ENCODE measurements at regions not wholly inside any gene's neighbourhood (a gene's known extent, or its start where the extent isn't known, plus 50 kb on each side); places are given as distances from the start of the nearest gene placed in this dataset.

DNA sequence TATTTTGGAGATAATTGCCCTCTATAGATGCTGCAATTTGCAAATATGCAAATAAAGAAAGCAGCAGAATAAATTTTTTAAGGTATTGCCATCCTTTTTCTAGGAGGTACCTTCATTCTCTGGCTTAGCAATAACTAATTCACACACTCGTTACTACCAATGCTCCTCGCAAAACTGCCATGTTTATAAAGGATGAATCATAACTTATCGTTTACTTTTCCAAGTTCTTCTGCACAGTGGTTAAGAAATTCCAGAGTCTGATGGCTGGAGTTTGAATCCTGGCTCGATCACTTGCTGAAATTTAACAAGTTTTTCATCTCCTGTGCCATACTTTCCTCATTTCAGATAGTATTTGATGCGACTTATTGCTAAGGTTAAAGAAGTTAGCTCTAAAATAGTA, 708.6 kb upstream of the KLHL1 start:
- H3F3A ChIP-seq (ENCODE audit: low read depth): no peaks in the 10 kb centered on the region
- no peaks in the 10 kb centered on the region for H3K36me3 ChIP-seq (ENCODE audit: insufficient read depth, low read length)
- no peak overlapping the region for H3K9ac ChIP-seq (ENCODE audit: low read depth, low read length, poor library complexity, severe bottlenecking)
- no peaks in the 10 kb centered on the region for H3K27me3 ChIP-seq (ENCODE audit: insufficient read depth, low read length, poor library complexity, severe bottlenecking)
- no peaks in the 10 kb centered on the region for H3K79me2 ChIP-seq (ENCODE audit: insufficient read depth, low read length)
- H3K4me2 ChIP-seq (ENCODE audit: low read depth, low read length, poor library complexity, severe bottlenecking): no peak overlapping the region
- H4K20me1 ChIP-seq (ENCODE audit: insufficient read depth, low read length, poor library complexity, severe bottlenecking): no peaks in the 10 kb centered on the region
- H3K4me3 ChIP-seq (ENCODE audit: low read length, poor library complexity, severe bottlenecking): no peak overlapping the region
- H3K9me3 ChIP-seq (ENCODE audit: insufficient read depth, low read depth, low read length): peaks cover 3% of the 10 kb centered on the region; the same call in 1 of the 2 replicates
- no peaks in the 10 kb centered on the region for H3K9me2 ChIP-seq (replicated peaks; ENCODE audit: low read depth, low read length)
- peaks cover 3% of the 10 kb centered on the region for H3K4me1 ChIP-seq (ENCODE audit: insufficient read depth, low read length, poor library complexity, severe bottlenecking)
- TF ChIP-seq CTCF (conservative IDR thresholded peaks at IDR 0.05; ENCODE audit: low read length) (no peak), EZH2phosphoT487 (IDR thresholded peaks at IDR 0.05; ENCODE audit: borderline replicate concordance) (no peak)
- no peak overlapping the region for H2AFZ ChIP-seq (ENCODE audit: low read length)

GRCh38 chr13:70814684-70815083, 706.4 kb upstream of the KLHL1 start:
- H3K9ac ChIP-seq (ENCODE audit: low read depth, low read length, poor library complexity, severe bottlenecking): no peak overlapping the region

DNA sequence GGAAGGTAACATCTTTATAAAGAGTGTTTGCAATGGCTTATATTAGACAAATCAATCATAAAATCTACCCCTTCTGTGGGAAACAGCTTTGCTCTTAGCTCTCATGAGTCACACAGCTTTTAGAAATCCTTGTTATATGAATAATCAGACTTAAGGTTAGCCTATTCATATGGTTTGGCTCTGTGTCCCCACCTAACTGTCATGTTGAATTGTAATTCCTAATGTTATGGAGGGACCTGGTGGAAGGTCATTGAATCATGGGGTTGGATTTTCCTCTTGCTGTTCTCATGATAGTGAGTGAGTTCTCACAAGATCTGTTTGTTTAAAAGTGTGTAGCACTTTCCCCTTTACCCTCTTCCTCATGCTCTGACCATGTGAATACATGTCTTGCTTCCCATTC, 704.2 kb upstream of the KLHL1 start:
- Histone ChIP-seq H3F3A (ENCODE audit: low read depth) (no peaks in the 10 kb centered on the region), H3K9me2 (replicated peaks; ENCODE audit: low read depth, low read length) (no peaks in the 10 kb centered on the region), H3K9ac (ENCODE audit: low read depth, low read length, poor library complexity, severe bottlenecking) (no peak overlapping the region), H2AFZ (ENCODE audit: low read length) (no peak overlapping the region), H3K79me2 (ENCODE audit: insufficient read depth, low read length) (no peaks in the 10 kb centered on the region), H4K20me1 (ENCODE audit: insufficient read depth, low read length, poor library complexity, severe bottlenecking) (no peaks in the 10 kb centered on the region), H3K9me3 (ENCODE audit: insufficient read depth, low read depth, low read length) (peaks cover 11% of the 10 kb centered on the region; the same call in 1 of the 2 replicates), H3K4me3 (ENCODE audit: low read length, poor library complexity, severe bottlenecking) (no peak overlapping the region), H3K4me1 (ENCODE audit: insufficient read depth, low read length, poor library complexity, severe bottlenecking) (no peaks in the 10 kb centered on the region), H3K4me2 (ENCODE audit: low read depth, low read length, poor library complexity, severe bottlenecking) (no peak overlapping the region), H3K27me3 (ENCODE audit: insufficient read depth, low read length, poor library complexity, severe bottlenecking) (no peaks in the 10 kb centered on the region), H3K36me3 (ENCODE audit: insufficient read depth, low read length) (no peaks in the 10 kb centered on the region)
- TF ChIP-seq EZH2phosphoT487 (IDR thresholded peaks at IDR 0.05; ENCODE audit: borderline replicate concordance): no peak
- TF ChIP-seq CTCF (conservative IDR thresholded peaks at IDR 0.05; ENCODE audit: low read length): no peak

More at GRCh38 chr13:70814684-70815083, 706.4 kb upstream of the KLHL1 start:
- H3K9me3 ChIP-seq (ENCODE audit: insufficient read depth, low read depth, low read length): peaks cover 3% of the 10 kb centered on the region; the same call in 1 of the 2 replicates
- no peaks in the 10 kb centered on the region for H3F3A ChIP-seq (ENCODE audit: low read depth)
- H3K9me2 ChIP-seq (replicated peaks; ENCODE audit: low read depth, low read length): no peaks in the 10 kb centered on the region
- no peaks in the 10 kb centered on the region for H3K79me2 ChIP-seq (ENCODE audit: insufficient read depth, low read length)
- TF ChIP-seq EZH2phosphoT487 (IDR thresholded peaks at IDR 0.05; ENCODE audit: borderline replicate concordance) (no peak), CTCF (conservative IDR thresholded peaks at IDR 0.05; ENCODE audit: low read length) (no peak)
- no peaks in the 10 kb centered on the region for H4K20me1 ChIP-seq (ENCODE audit: insufficient read depth, low read length, poor library complexity, severe bottlenecking)
- peaks cover 3% of the 10 kb centered on the region for H3K4me1 ChIP-seq (ENCODE audit: insufficient read depth, low read length, poor library complexity, severe bottlenecking)
- no peak overlapping the region for H3K4me3 ChIP-seq (ENCODE audit: low read length, poor library complexity, severe bottlenecking)
- no peak overlapping the region for H3K4me2 ChIP-seq (ENCODE audit: low read depth, low read length, poor library complexity, severe bottlenecking)
- no peaks in the 10 kb centered on the region for H3K27me3 ChIP-seq (ENCODE audit: insufficient read depth, low read length, poor library complexity, severe bottlenecking)
- no peak overlapping the region for H2AFZ ChIP-seq (ENCODE audit: low read length)
- no peaks in the 10 kb centered on the region for H3K36me3 ChIP-seq (ENCODE audit: insufficient read depth, low read length)

Measured in Loucy (cell line).